ENCODE measurements at regions not wholly inside any gene's neighbourhood (a gene's known extent, or its start where the extent isn't known, plus 50 kb on each side); places are given as distances from the start of the nearest gene placed in this dataset.

GRCh38 chr6:154928325-154928922 is 66.7 kb upstream of the TIAM2 start:
- TF ChIP-seq POLR2AphosphoS5 (IDR thresholded peaks at IDR 0.05; ENCODE audit: low read depth, low read length) (no peak), CHD2 (IDR thresholded peaks at IDR 0.05; ENCODE audit: low read length) (no peak), GABPA (IDR thresholded peaks at IDR 0.05; ENCODE audit: borderline replicate concordance, insufficient read depth, low read length) (no peak), CTCF (IDR thresholded peaks at IDR 0.05; ENCODE audit: control extremely low read depth in 1 of 3, insufficient read depth in 1 of 3, low read depth in 1 of 3, low read length in 3 of 3) (peak; percentile 1 to 87 (median 79)), MAFK (IDR thresholded peaks at IDR 0.05; ENCODE audit: low read depth, low read length) (no peak), EP300 (IDR thresholded peaks at IDR 0.05; ENCODE audit: borderline replicate concordance in 1 of 2, low read depth in 2 of 2, low read length in 2 of 2) (no peak), PHF8 (conservative IDR thresholded peaks at IDR 0.05; ENCODE audit: low read depth, low read length) (no peak), TAF1 (IDR thresholded peaks at IDR 0.05; ENCODE audit: low read depth, low read length) (no peak), SIN3A (conservative IDR thresholded peaks at IDR 0.05 in 1 of 2, IDR thresholded peaks at IDR 0.05 in 1 of 2; ENCODE audit: low read depth in 1 of 2, low read length in 2 of 2) (no peak), USF2 (IDR thresholded peaks at IDR 0.05; ENCODE audit: low read length) (no peak), TCF12 (IDR thresholded peaks at IDR 0.05; ENCODE audit: low read depth, low read length) (no peak)
- TF ChIP-seq, protein P1, sequence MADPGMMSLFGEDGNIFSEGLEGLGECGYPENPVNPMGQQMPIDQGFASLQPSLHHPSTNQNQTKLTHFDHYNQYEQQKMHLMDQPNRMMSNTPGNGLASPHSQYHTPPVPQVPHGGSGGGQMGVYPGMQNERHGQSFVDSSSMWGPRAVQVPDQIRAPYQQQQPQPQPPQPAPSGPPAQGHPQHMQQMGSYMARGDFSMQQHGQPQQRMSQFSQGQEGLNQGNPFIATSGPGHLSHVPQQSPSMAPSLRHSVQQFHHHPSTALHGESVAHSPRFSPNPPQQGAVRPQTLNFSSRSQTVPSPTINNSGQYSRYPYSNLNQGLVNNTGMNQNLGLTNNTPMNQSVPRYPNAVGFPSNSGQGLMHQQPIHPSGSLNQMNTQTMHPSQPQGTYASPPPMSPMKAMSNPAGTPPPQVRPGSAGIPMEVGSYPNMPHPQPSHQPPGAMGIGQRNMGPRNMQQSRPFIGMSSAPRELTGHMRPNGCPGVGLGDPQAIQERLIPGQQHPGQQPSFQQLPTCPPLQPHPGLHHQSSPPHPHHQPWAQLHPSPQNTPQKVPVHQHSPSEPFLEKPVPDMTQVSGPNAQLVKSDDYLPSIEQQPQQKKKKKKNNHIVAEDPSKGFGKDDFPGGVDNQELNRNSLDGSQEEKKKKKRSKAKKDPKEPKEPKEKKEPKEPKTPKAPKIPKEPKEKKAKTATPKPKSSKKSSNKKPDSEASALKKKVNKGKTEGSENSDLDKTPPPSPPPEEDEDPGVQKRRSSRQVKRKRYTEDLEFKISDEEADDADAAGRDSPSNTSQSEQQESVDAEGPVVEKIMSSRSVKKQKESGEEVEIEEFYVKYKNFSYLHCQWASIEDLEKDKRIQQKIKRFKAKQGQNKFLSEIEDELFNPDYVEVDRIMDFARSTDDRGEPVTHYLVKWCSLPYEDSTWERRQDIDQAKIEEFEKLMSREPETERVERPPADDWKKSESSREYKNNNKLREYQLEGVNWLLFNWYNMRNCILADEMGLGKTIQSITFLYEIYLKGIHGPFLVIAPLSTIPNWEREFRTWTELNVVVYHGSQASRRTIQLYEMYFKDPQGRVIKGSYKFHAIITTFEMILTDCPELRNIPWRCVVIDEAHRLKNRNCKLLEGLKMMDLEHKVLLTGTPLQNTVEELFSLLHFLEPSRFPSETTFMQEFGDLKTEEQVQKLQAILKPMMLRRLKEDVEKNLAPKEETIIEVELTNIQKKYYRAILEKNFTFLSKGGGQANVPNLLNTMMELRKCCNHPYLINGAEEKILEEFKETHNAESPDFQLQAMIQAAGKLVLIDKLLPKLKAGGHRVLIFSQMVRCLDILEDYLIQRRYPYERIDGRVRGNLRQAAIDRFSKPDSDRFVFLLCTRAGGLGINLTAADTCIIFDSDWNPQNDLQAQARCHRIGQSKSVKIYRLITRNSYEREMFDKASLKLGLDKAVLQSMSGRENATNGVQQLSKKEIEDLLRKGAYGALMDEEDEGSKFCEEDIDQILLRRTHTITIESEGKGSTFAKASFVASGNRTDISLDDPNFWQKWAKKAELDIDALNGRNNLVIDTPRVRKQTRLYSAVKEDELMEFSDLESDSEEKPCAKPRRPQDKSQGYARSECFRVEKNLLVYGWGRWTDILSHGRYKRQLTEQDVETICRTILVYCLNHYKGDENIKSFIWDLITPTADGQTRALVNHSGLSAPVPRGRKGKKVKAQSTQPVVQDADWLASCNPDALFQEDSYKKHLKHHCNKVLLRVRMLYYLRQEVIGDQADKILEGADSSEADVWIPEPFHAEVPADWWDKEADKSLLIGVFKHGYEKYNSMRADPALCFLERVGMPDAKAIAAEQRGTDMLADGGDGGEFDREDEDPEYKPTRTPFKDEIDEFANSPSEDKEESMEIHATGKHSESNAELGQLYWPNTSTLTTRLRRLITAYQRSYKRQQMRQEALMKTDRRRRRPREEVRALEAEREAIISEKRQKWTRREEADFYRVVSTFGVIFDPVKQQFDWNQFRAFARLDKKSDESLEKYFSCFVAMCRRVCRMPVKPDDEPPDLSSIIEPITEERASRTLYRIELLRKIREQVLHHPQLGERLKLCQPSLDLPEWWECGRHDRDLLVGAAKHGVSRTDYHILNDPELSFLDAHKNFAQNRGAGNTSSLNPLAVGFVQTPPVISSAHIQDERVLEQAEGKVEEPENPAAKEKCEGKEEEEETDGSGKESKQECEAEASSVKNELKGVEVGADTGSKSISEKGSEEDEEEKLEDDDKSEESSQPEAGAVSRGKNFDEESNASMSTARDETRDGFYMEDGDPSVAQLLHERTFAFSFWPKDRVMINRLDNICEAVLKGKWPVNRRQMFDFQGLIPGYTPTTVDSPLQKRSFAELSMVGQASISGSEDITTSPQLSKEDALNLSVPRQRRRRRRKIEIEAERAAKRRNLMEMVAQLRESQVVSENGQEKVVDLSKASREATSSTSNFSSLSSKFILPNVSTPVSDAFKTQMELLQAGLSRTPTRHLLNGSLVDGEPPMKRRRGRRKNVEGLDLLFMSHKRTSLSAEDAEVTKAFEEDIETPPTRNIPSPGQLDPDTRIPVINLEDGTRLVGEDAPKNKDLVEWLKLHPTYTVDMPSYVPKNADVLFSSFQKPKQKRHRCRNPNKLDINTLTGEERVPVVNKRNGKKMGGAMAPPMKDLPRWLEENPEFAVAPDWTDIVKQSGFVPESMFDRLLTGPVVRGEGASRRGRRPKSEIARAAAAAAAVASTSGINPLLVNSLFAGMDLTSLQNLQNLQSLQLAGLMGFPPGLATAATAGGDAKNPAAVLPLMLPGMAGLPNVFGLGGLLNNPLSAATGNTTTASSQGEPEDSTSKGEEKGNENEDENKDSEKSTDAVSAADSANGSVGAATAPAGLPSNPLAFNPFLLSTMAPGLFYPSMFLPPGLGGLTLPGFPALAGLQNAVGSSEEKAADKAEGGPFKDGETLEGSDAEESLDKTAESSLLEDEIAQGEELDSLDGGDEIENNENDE (IDR thresholded peaks at IDR 0.05; ENCODE audit: insufficient replicate concordance, low read length) = no peak
- TF ChIP-seq, protein P2, sequence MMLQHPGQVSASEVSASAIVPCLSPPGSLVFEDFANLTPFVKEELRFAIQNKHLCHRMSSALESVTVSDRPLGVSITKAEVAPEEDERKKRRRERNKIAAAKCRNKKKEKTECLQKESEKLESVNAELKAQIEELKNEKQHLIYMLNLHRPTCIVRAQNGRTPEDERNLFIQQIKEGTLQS (IDR thresholded peaks at IDR 0.05; ENCODE audit: insufficient read depth, low read depth, low read length) = no peak

All from H1 (cell line).